ENCODE measurements at regions not wholly inside any gene's neighbourhood (a gene's known extent, or its start where the extent isn't known, plus 50 kb on each side); places are given as distances from the start of the nearest gene placed in this dataset.
"Not testable (repeated sequence)": the region's sequence is repeated elsewhere in the genome, so short reads cannot be mapped to it uniquely, and the experiment has no call there.

- TF ChIP-seq, protein P1, sequence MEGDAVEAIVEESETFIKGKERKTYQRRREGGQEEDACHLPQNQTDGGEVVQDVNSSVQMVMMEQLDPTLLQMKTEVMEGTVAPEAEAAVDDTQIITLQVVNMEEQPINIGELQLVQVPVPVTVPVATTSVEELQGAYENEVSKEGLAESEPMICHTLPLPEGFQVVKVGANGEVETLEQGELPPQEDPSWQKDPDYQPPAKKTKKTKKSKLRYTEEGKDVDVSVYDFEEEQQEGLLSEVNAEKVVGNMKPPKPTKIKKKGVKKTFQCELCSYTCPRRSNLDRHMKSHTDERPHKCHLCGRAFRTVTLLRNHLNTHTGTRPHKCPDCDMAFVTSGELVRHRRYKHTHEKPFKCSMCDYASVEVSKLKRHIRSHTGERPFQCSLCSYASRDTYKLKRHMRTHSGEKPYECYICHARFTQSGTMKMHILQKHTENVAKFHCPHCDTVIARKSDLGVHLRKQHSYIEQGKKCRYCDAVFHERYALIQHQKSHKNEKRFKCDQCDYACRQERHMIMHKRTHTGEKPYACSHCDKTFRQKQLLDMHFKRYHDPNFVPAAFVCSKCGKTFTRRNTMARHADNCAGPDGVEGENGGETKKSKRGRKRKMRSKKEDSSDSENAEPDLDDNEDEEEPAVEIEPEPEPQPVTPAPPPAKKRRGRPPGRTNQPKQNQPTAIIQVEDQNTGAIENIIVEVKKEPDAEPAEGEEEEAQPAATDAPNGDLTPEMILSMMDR (IDR thresholded peaks at IDR 0.05) = not testable (repeated sequence)
- not testable (repeated sequence) for TF ChIP-seq EP300 (IDR thresholded peaks at IDR 0.05)
These were observed 710.0 kb upstream of the RGS18 start for GRCh38 chr1:191448279-191448678.

All from suprapubic skin (tissue), 3 donors.